H1 (cell line): ENCODE measurements at regions not wholly inside any gene's neighbourhood (a gene's known extent, or its start where the extent isn't known, plus 50 kb on each side); places are given as distances from the start of the nearest gene placed in this dataset.

Experiments used
- CHD1 ChIP-seq: IDR thresholded peaks from 2 replicates; pipeline ENCODE4 v1.6.1; 2012; ENCODE audit warnings: low read depth, low read length, improper control_type of control experiment
- MAFK ChIP-seq: IDR thresholded peaks from 2 replicates; pipeline ENCODE4 v1.6.1; 2012; ENCODE audit warnings: low read depth, mild to moderate bottlenecking, improper control_type of control experiment, low read length
- PHF8 ChIP-seq: fragments of 200-600 bp; sonication (generic); conservative IDR thresholded peaks from 2 replicates; pipeline ENCODE4 v1.7.1; 2012; ENCODE audit warnings: low read depth, mild to moderate bottlenecking, inconsistent platforms, low read length, moderate library complexity
- RBBP5 ChIP-seq: IDR thresholded peaks from 2 replicates; pipeline ENCODE4 v1.7.1; 2012; ENCODE audit warnings: low read depth, mild to moderate bottlenecking, inconsistent platforms, low read length, moderate library complexity, borderline replicate concordance
- YY1 ChIP-seq: IDR thresholded peaks from 2 replicates; pipeline ENCODE4 v1.6.1; 2011; ENCODE audit warnings: low read depth, mild to moderate bottlenecking, low read length

GRCh38 chr14:98244162-98244948, 1027.6 kb downstream of the BCL11B start (continued):
- TF ChIP-seq CHD1 (no peak), MAFK (no peak), RBBP5 (no peak), YY1 (no peak), PHF8 (no peak)
